Mammary epithelial cell (primary cell): ENCODE measurements at regions not wholly inside any gene's neighbourhood (a gene's known extent, or its start where the extent isn't known, plus 50 kb on each side); places are given as distances from the start of the nearest gene placed in this dataset.

ENCODE experiments used
- CTCF ChIP-seq, 2 donors: IDR thresholded peaks in 1 of 2; conservative IDR thresholded peaks in 1 of 2; 2 replicates each; pipeline ENCODE4 v1.5.1; 2011 to 2012; ENCODE audit warnings: inconsistent platforms in 2 of 2, low read length in 2 of 2, mild to moderate bottlenecking in 2 of 2, control low read depth in 1 of 2, low read depth in 1 of 2; ENCODE audit not compliant: insufficient read depth in 1 of 2; ENCODE audit errors: extremely low read depth in 1 of 2
- EZH2 ChIP-seq: IDR thresholded peaks from 2 replicates; pipeline ENCODE4 v1.6.1; 2012; ENCODE audit warnings: low read length, inconsistent platforms, borderline replicate concordance

- TF ChIP-seq CTCF (conservative IDR thresholded peaks at IDR 0.05 in 1 of 2, IDR thresholded peaks at IDR 0.05 in 1 of 2; ENCODE audit: extremely low read depth in 1 of 2, insufficient read depth in 1 of 2, low read depth in 1 of 2, low read length in 2 of 2) (no peak), EZH2 (no peak)
These were observed 133.7 kb upstream of the FIBIN start for GRCh38 chr11:26860091-26860780.
